Fibroblast of mammary gland (primary cell): ENCODE measurements at regions not wholly inside any gene's neighbourhood (a gene's known extent, or its start where the extent isn't known, plus 50 kb on each side); places are given as distances from the start of the nearest gene placed in this dataset.
A peak's percentile ranks its signal among the peaks of the same experiment; 100 is the strongest.

Source experiments
- DNase-seq: peaks from one replicate; pipeline ENCODE4 v3.0.0-alpha.2; 2010; ENCODE audit warnings: low read depth
- H3K4me3 ChIP-seq: 2 replicates; pipeline ENCODE4 v1.5.1; 2011; ENCODE audit warnings: low read depth, mild to moderate bottlenecking, low read length, moderate library complexity; ENCODE audit not compliant: control insufficient read depth
- TF ChIP-seq, protein P1 (sequence below): conservative IDR thresholded peaks from 2 replicates; pipeline ENCODE4 v1.5.1; 2011; ENCODE audit warnings: low read depth, low read length, inconsistent platforms; ENCODE audit not compliant: control insufficient read depth, insufficient read depth

DNA sequence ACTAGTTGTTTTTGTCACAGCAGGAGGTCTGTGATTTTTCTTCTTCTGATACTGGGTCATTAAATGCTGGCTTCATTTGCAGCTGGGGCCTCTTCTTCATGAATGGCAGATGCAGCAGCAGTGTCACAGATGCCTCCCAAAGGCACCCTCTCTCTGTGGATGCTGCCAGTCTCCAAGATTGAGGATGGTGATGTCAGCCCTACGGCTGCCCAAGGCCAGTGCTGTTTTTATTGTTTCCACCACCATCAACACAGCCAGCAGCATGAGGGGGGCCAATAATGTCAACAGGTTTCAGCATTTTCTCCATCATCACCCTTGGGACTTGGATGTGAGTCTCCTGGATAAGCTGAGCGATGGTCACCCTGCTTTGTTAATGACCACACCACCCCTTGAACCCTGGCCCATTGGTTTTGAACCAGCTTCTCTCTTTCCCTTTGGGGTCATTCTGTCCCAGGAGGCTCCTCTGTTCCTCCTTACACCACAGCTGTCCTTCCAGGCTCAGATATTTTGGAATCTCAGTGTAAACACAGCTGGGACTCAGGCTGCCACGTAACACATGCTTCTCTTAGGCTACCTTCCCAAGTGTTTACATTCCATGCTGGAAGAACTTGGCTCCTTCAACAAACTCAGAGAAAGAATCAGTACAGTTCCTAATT lies 151.7 kb upstream of the DDHD1 start:
- TF ChIP-seq, protein P1, sequence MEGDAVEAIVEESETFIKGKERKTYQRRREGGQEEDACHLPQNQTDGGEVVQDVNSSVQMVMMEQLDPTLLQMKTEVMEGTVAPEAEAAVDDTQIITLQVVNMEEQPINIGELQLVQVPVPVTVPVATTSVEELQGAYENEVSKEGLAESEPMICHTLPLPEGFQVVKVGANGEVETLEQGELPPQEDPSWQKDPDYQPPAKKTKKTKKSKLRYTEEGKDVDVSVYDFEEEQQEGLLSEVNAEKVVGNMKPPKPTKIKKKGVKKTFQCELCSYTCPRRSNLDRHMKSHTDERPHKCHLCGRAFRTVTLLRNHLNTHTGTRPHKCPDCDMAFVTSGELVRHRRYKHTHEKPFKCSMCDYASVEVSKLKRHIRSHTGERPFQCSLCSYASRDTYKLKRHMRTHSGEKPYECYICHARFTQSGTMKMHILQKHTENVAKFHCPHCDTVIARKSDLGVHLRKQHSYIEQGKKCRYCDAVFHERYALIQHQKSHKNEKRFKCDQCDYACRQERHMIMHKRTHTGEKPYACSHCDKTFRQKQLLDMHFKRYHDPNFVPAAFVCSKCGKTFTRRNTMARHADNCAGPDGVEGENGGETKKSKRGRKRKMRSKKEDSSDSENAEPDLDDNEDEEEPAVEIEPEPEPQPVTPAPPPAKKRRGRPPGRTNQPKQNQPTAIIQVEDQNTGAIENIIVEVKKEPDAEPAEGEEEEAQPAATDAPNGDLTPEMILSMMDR = no peak
- H3K4me3 ChIP-seq = no peak overlapping the region
- peak; percentile 18 for DNase-seq

DNA sequence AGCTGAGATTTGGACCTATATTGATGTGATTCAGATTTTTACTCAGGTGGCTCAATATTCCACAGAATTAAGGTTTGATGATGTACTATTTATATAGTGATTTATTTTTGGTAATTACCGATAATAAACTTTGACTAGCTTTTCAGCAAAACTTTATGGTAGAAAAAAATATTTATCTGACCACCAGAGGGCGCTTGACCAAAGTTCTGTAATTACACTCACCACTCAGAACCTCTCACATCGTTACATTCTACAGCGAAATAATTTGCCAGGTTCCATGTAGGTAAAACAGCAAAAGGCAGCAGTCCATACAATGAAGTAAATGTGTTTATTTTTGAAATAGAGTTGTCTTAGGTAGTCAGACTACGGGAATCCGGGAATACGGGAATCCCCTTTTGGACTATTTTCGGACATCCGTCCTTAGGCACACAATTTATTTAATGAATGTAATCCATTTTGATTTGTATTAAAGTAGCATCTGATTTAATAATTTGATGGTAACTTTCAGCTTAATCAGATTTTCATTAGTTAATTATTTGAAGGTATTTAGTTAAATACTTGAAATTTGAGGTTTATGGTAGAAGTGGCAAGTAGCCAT lies 143.0 kb upstream of the DDHD1 start:
- TF ChIP-seq, protein P1 = peak; percentile 56
- DNase-seq = peak; percentile 59
- no peak overlapping the region for H3K4me3 ChIP-seq

DNA sequence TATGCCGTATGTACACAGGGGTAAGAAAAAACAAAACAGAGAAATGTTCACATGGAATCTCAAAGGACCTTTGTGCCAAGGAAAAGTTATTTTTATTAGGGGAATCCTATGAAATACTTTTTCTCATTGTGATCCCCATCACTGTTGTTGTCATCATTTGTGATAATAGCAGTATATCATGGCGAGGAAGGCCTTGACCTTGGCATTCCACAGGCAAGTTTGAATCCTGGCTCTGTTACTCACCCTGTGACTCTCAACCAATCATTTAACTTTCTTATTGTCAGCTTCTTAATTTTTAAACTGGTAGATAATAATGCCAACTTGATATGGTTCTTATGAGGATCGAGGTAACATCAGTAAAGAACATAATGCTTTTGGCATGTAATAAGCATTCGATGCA lies 142.2 kb upstream of the DDHD1 start:
- H3K4me3 ChIP-seq = no peak overlapping the region
- DNase-seq = no peak
- TF ChIP-seq, protein P1 = no peak

DNA sequence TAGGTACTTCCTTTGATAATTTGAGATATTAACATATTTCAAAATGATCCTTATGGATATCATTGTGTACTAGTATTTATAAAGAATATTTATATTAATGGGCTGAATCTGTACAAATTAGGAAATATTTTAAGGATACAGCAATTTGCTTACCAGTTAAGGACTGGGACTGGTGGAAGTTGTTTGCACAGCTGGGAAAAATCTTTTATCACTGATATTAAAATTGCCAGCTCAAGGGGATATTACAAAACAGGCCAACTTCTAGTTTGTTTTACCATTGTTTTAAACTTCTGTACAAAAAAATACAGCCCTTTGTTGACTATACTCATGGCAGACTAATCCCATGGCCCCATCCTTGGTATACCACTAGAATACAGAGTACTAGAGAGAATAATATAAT lies 133.2 kb upstream of the DDHD1 start:
- no peak for DNase-seq
- TF ChIP-seq, protein P1 = no peak
- H3K4me3 ChIP-seq = no peak overlapping the region

DNA sequence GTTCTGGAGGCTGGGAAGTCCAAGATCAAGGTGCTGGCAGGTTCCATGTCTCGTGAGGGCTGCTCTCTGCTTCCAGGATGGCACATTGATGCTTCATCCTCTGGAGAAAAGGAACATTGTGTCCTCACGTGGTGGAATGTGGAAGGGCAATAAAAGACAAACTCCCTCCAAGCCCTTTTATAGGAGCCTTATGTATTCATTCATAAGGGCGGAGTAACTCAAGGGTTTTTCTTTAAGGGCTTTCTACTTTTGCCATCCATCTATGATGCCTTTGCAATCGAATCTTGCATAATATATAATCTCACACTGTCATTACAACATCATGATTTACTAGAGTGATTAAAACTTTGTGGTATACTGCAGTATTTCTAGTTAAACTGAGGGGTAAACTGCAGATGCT lies 132.7 kb upstream of the DDHD1 start:
- no peak for DNase-seq
- TF ChIP-seq, protein P1 = peak; percentile 26
- no peak overlapping the region for H3K4me3 ChIP-seq

DNA sequence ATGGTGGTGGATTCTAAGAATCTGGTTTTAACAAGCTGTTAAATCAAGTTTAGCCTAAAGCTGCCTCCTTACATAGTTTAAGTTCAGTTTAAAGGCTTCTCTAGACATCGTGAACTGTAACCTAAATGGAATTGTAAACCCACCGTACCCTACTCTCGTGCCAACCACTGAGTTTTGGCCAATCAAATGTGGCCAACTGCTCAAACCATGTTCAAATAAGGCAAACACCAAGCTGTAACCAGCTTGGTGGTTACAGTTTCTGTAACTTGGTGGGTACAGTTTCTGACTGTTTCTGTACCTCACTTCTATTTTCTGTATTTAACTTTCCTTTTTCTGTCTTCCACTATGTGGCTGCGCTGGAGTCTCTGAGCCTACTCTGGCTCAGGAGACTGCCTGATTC lies 131.9 kb upstream of the DDHD1 start:
- H3K4me3 ChIP-seq = no peak overlapping the region
- TF ChIP-seq, protein P1 = no peak
- DNase-seq = no peak
